HCT116 (cell line): ENCODE measurements at regions not wholly inside any gene's neighbourhood (a gene's known extent, or its start where the extent isn't known, plus 50 kb on each side); places are given as distances from the start of the nearest gene placed in this dataset.

ENCODE experiments used
- ATAC-seq: fragments of 200-7000 bp; cut with Tn5 transposase; 2 replicates; pipeline ENCODE4 v1.9.1; 2020; ENCODE audit warnings: mild to moderate bottlenecking, moderate library complexity
- BruUV-seq: library from RNA; stranded (reverse); fragments of 400-500 nt; replicated peaks from 2 replicates; lab custom pipeline; 2021; lab: Mats Ljungman, UMichigan
- CTCF ChIA-PET: fragments of 300-600 bp; sonication (Branson Sonifier 250); formaldehyde crosslinking; loops from one replicate; lab custom pipeline; 2021; ENCODE audit warnings: antibody characterized with exemption; lab: Charles Lee
- POLR2A ChIA-PET: fragments of 300-600, 350-600 bp; sonication (Branson Sonifier 250); formaldehyde crosslinking; loops from one replicate; lab custom pipeline; 2021; ENCODE audit warnings: antibody characterized with exemption; lab: Charles Lee
- RAD21 ChIA-PET, 2 experiments: fragments of 300-600 bp; sonication (Branson Sonifier 250); formaldehyde crosslinking; loops; one replicate each; lab custom pipeline; 2023; ENCODE audit warnings: low total read pairs in 2 of 2; ENCODE audit not compliant: uncharacterized antibody in 2 of 2, unreplicated experiment in 2 of 2, low non-redundant PET in 1 of 2; lab: Charles Lee
- DNase-seq: peaks from one replicate; pipeline ENCODE4 v3.0.0-alpha.2; 2010; ENCODE audit warnings: low read depth, low spot score
- H2AFZ ChIP-seq: fragments of 200-600 bp; shearing (Covaris generic), sonication (generic); 2 replicates; pipeline ENCODE4 v1.6.1; 2017; ENCODE audit warnings: low read depth, mixed run types, mixed read lengths, antibody characterized with exemption, low read length; ENCODE audit not compliant: poor library complexity, severe bottlenecking
- H3K27ac ChIP-seq: 2 replicates; pipeline ENCODE4 v1.5.1; 2012; ENCODE audit warnings: low read depth, low read length
- H3K27me3 ChIP-seq: fragments of 200-600 bp; sonication (generic); 2 replicates; pipeline ENCODE4 v1.6.1; 2016; ENCODE audit warnings: mixed run types, low read length, mixed read lengths; ENCODE audit not compliant: insufficient read depth
- H3K36me3 ChIP-seq, 2 experiments: fragments of 200-500 bp in 1 of 2; fragments of 200-600 bp in 1 of 2; sonication (Bioruptor generic) in 1 of 2; sonication (generic) in 1 of 2; 2 replicates each; pipeline versions ENCODE4 v1.5.1 to v1.6.1; 2014 to 2016; ENCODE audit warnings: low read length in 2 of 2, inconsistent platforms in 1 of 2, mixed read lengths in 1 of 2, mixed run types in 1 of 2; ENCODE audit not compliant: insufficient read depth in 2 of 2, control insufficient read depth in 1 of 2
- H3K4me1 ChIP-seq, 2 experiments: fragments of 200-600 bp in 1 of 2; sonication (generic) in 1 of 2; 2 replicates each; pipeline versions ENCODE4 v1.5.1 to v1.6.1; 2012 to 2017; ENCODE audit warnings: low read length in 2 of 2, inconsistent platforms in 1 of 2, mild to moderate bottlenecking in 1 of 2, mixed read lengths in 1 of 2, mixed run types in 1 of 2, moderate library complexity in 1 of 2; ENCODE audit not compliant: insufficient read depth in 2 of 2, control insufficient read depth in 1 of 2
- H3K4me2 ChIP-seq: fragments of 200-600 bp; sonication (generic); 2 replicates; pipeline ENCODE4 v1.6.1; 2017; ENCODE audit warnings: mixed run types, low read length, mixed read lengths
- H3K4me3 ChIP-seq, 2 experiments: fragments of 200-600 bp in 1 of 2; sonication (generic) in 1 of 2; replicated peaks in 1 of 2; 2 replicates each; pipeline ENCODE4 v1.5.1; 2011 to 2016; ENCODE audit warnings: low read length in 2 of 2, control low read depth in 1 of 2, low read depth in 1 of 2, mild to moderate bottlenecking in 1 of 2, mixed read lengths in 1 of 2, mixed run types in 1 of 2
- H3K79me2 ChIP-seq: fragments of 200-600 bp; sonication (generic); 2 replicates; pipeline ENCODE4 v1.6.1; 2017; ENCODE audit warnings: mild to moderate bottlenecking, mixed run types, low read length, moderate library complexity, mixed read lengths; ENCODE audit not compliant: insufficient read depth
- H3K9ac ChIP-seq: fragments of 200-600 bp; sonication (generic); 2 replicates; pipeline ENCODE4 v1.6.1; 2016; ENCODE audit warnings: low read length, mixed read lengths
- H3K9me2 ChIP-seq: fragments of 200-600 bp; sonication (generic), shearing (Covaris generic); 2 replicates; pipeline ENCODE4 v1.6.1; 2017; ENCODE audit warnings: mixed run types, mild to moderate bottlenecking, moderate library complexity; ENCODE audit not compliant: insufficient read depth
- H3K9me3 ChIP-seq, 2 experiments: fragments of 200-500 bp in 1 of 2; fragments of 200-600 bp in 1 of 2; sonication (Bioruptor generic) in 1 of 2; sonication (generic) in 1 of 2; 2 replicates each; pipeline ENCODE4 v1.6.1; 2014 to 2017; ENCODE audit warnings: low read length in 2 of 2, mixed read lengths in 2 of 2, inconsistent platforms in 1 of 2, low read depth in 1 of 2, mild to moderate bottlenecking in 1 of 2, mixed run types in 1 of 2, moderate library complexity in 1 of 2; ENCODE audit not compliant: control insufficient read depth in 1 of 2, insufficient read depth in 1 of 2
- H4K20me1 ChIP-seq: fragments of 200-600 bp; sonication (generic), shearing (Covaris generic); 2 replicates; pipeline ENCODE4 v1.6.1; 2017; ENCODE audit warnings: mixed run types, mild to moderate bottlenecking, moderate library complexity; ENCODE audit not compliant: insufficient read depth
- CEBPB ChIP-seq: IDR thresholded peaks from 2 replicates; pipeline ENCODE4 v1.6.1; 2012; ENCODE audit warnings: low read depth
- EGR1 ChIP-seq: IDR thresholded peaks from 2 replicates; pipeline ENCODE4 v1.6.1; 2012; ENCODE audit warnings: low read depth
- EZH2phosphoT487 ChIP-seq: fragments of 200-600 bp; IDR thresholded peaks from 2 replicates; pipeline ENCODE4 v1.6.1; 2018; ENCODE audit warnings: antibody characterized with exemption, borderline replicate concordance
- FOSL1 ChIP-seq: IDR thresholded peaks from 2 replicates; pipeline ENCODE4 v1.6.1; 2012; ENCODE audit warnings: low read depth
- JUND ChIP-seq: IDR thresholded peaks from 2 replicates; pipeline ENCODE4 v1.6.1; 2012
- SP1 ChIP-seq: IDR thresholded peaks from 2 replicates; pipeline ENCODE4 v1.6.1; 2012; ENCODE audit warnings: low read depth
- TCF7L2 ChIP-seq: IDR thresholded peaks from 2 replicates; pipeline ENCODE4 v1.7.0; 2011; ENCODE audit warnings: borderline replicate concordance, inconsistent platforms; ENCODE audit not compliant: insufficient read depth, insufficient read length; ENCODE audit errors: extremely low read depth
- YY1 ChIP-seq: IDR thresholded peaks from 2 replicates; pipeline ENCODE4 v1.6.1; 2011; ENCODE audit warnings: low read length, low read depth, moderate library complexity, mild to moderate bottlenecking; ENCODE audit not compliant: insufficient replicate concordance; ENCODE audit errors: extremely low read depth
- ZFX ChIP-seq: fragments of 450-650 bp; IDR thresholded peaks from 2 replicates; pipeline ENCODE4 v1.6.1; 2017
- ZNF274 ChIP-seq: fragments of 200-500 bp; sonication (Bioruptor generic); IDR thresholded peaks from 2 replicates; pipeline ENCODE4 v1.6.1; 2014; ENCODE audit warnings: mild to moderate bottlenecking, low read depth, low read length, inconsistent platforms
- intact Hi-C: fragments of 100-400 bp; cut with micrococcal nuclease; formaldehyde crosslinking; loops from 2 replicates; pipeline ENCODE4 v1.10.0; 2022
- TF ChIP-seq, protein P1 (sequence below): IDR thresholded peaks from 2 replicates; pipeline ENCODE4 v1.6.1; 2011; ENCODE audit warnings: mild to moderate bottlenecking, low read length, moderate library complexity; ENCODE audit not compliant: insufficient replicate concordance; ENCODE audit errors: extremely low read depth
- TF ChIP-seq, protein P2 (sequence below): IDR thresholded peaks from 2 replicates; pipeline ENCODE4 v1.6.1; 2012
- TF ChIP-seq, protein P3 (sequence below), 3 experiments: fragments of 200-600 bp in 1 of 3; sonication (generic) in 1 of 3; IDR thresholded peaks in 2 of 3; conservative IDR thresholded peaks in 1 of 3; 2 replicates each; pipeline ENCODE4 v1.5.1; 2012 to 2017; ENCODE audit warnings: low read depth in 2 of 3, low read length in 2 of 3, antibody characterized with exemption in 1 of 3, borderline replicate concordance in 1 of 3, control low read depth in 1 of 3, mild to moderate bottlenecking in 1 of 3, mixed read lengths in 1 of 3, mixed run types in 1 of 3, moderate library complexity in 1 of 3; ENCODE audit not compliant: insufficient read depth in 1 of 3

DNA sequence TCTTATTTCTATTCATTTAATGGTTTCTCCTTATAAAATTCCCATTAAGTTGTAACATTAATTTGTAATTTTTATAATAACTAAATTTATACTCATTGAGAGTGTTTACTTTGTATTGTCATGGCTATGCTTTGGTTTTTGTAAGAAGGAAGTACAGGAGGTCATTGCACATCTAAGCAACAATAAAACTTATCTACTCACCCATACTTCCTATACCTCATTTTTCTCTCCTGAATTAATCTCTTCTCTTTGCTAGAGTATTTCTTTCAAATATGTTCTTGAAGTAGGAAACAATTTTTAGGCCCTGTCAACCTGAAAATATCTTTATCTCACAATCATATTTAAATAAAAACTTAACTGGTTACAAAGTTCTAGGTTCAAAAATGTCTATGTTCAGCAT is 95.4 kb upstream of the WDR11 start:
- Histone ChIP-seq H3K4me3 (no peak overlapping the region), H3K9ac (no peak overlapping the region), H3K79me2 (no peaks in the 10 kb centered on the region), H3K27ac (no peak overlapping the region), H3K36me3 (no peaks in the 10 kb centered on the region), H3K9me2 (no peaks in the 10 kb centered on the region), H4K20me1 (no peaks in the 10 kb centered on the region), H3K4me2 (no peak overlapping the region), H3K27me3 (peaks cover 51% of the 10 kb centered on the region), H3K9me3 (no peaks in the 10 kb centered on the region), H3K4me1 (no peaks in the 10 kb centered on the region), H2AFZ (no peak overlapping the region)
- ChIA-PET POLR2A (no interaction called here), CTCF (no interaction called here), RAD21 (no interaction called here)
- no TSS peak for BruUV-seq
- intact Hi-C loops, result no loop called here
- no peak for TF ChIP-seq FOSL1
- no peak for TF ChIP-seq CEBPB
- no peak for TF ChIP-seq JUND
- no peak for TF ChIP-seq SP1
- no peak for TF ChIP-seq EGR1
- no peak for TF ChIP-seq YY1
- TF ChIP-seq ZNF274, result no peak
- TF ChIP-seq TCF7L2, result no peak
- TF ChIP-seq, protein P1, sequence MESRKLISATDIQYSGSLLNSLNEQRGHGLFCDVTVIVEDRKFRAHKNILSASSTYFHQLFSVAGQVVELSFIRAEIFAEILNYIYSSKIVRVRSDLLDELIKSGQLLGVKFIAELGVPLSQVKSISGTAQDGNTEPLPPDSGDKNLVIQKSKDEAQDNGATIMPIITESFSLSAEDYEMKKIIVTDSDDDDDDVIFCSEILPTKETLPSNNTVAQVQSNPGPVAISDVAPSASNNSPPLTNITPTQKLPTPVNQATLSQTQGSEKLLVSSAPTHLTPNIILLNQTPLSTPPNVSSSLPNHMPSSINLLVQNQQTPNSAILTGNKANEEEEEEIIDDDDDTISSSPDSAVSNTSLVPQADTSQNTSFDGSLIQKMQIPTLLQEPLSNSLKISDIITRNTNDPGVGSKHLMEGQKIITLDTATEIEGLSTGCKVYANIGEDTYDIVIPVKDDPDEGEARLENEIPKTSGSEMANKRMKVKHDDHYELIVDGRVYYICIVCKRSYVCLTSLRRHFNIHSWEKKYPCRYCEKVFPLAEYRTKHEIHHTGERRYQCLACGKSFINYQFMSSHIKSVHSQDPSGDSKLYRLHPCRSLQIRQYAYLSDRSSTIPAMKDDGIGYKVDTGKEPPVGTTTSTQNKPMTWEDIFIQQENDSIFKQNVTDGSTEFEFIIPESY, result no peak
- TF ChIP-seq, protein P2, sequence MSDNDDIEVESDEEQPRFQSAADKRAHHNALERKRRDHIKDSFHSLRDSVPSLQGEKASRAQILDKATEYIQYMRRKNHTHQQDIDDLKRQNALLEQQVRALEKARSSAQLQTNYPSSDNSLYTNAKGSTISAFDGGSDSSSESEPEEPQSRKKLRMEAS, result no peak
- no peak for TF ChIP-seq ZFX
- TF ChIP-seq, protein P3, sequence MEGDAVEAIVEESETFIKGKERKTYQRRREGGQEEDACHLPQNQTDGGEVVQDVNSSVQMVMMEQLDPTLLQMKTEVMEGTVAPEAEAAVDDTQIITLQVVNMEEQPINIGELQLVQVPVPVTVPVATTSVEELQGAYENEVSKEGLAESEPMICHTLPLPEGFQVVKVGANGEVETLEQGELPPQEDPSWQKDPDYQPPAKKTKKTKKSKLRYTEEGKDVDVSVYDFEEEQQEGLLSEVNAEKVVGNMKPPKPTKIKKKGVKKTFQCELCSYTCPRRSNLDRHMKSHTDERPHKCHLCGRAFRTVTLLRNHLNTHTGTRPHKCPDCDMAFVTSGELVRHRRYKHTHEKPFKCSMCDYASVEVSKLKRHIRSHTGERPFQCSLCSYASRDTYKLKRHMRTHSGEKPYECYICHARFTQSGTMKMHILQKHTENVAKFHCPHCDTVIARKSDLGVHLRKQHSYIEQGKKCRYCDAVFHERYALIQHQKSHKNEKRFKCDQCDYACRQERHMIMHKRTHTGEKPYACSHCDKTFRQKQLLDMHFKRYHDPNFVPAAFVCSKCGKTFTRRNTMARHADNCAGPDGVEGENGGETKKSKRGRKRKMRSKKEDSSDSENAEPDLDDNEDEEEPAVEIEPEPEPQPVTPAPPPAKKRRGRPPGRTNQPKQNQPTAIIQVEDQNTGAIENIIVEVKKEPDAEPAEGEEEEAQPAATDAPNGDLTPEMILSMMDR (IDR thresholded peaks at IDR 0.05 in 2 of 3, conservative IDR thresholded peaks at IDR 0.05 in 1 of 3; ENCODE audit: borderline replicate concordance in 1 of 3, insufficient read depth in 1 of 3, low read depth in 2 of 3, low read length in 2 of 3), result no peak
- no peak for TF ChIP-seq EZH2phosphoT487
- ATAC-seq (no peak), DNase-seq (no peak)
